ENCODE measurements at regions not wholly inside any gene's neighbourhood (a gene's known extent, or its start where the extent isn't known, plus 50 kb on each side); places are given as distances from the start of the nearest gene placed in this dataset.

DNA sequence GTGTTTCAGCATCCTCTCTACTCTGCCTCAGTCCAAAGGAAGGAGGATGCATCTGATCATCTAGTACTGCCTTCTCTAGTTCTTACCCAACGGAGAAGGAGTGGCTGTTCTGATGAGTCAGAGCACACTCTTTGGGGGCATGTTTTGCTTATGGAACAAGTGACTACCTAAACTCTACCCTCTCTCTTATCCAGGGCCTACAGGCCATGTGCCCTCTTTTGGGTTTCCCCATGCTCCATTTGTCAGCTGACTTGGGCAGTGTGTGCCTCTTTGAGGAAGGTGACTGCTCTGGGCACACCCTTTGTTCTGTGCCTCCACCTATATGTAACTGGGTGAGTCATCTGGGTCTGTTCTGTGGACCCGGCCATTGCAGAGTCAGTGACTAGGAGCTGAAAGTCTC lies 89.6 kb upstream of the BNC2 start:
- no peak for DNase-seq
- no peaks in the 10 kb centered on the region for H3K9me3 ChIP-seq
- no peaks in the 10 kb centered on the region for H3K27me3 ChIP-seq
- intact Hi-C loops (cut with DNase I): no loop called here
- H3K4me1 ChIP-seq: no peaks in the 10 kb centered on the region
- no peaks in the 10 kb centered on the region for H3K36me3 ChIP-seq
- no peak overlapping the region for H3K27ac ChIP-seq
- H3K4me3 ChIP-seq (replicated peaks in 1 of 3): no peak overlapping the region
- WGBS, 2 donors: 79 to 88% methylated on average over 2 of the region's 2 CpGs
- TF ChIP-seq, protein P1, sequence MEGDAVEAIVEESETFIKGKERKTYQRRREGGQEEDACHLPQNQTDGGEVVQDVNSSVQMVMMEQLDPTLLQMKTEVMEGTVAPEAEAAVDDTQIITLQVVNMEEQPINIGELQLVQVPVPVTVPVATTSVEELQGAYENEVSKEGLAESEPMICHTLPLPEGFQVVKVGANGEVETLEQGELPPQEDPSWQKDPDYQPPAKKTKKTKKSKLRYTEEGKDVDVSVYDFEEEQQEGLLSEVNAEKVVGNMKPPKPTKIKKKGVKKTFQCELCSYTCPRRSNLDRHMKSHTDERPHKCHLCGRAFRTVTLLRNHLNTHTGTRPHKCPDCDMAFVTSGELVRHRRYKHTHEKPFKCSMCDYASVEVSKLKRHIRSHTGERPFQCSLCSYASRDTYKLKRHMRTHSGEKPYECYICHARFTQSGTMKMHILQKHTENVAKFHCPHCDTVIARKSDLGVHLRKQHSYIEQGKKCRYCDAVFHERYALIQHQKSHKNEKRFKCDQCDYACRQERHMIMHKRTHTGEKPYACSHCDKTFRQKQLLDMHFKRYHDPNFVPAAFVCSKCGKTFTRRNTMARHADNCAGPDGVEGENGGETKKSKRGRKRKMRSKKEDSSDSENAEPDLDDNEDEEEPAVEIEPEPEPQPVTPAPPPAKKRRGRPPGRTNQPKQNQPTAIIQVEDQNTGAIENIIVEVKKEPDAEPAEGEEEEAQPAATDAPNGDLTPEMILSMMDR (IDR thresholded peaks at IDR 0.05): no peak
- TF ChIP-seq POLR2A (IDR thresholded peaks at IDR 0.05): no peak

DNA sequence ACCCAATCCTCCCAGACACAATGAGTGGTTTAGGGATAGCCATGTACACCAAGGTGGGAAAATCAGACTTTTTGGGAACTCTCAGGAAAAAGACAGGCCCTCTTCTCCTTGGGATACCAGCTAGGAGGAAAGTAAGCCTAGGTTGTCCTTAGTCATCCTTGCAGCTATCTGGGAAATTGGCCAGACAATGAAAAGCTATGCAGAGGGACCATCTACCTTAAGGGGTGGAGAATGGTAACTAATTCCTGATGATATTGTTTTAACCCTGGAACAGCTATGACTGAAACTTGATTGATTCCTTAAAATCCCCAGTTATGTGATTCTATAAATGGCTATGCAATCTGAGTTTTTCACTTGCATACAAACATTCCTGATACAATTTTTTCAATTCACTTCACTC lies 88.9 kb upstream of the BNC2 start:
- Histone ChIP-seq H3K4me3 (replicated peaks in 1 of 3) (no peak overlapping the region), H3K36me3 (no peaks in the 10 kb centered on the region), H3K9me3 (no peaks in the 10 kb centered on the region), H3K27ac (no peak overlapping the region), H3K27me3 (no peaks in the 10 kb centered on the region), H3K4me1 (no peaks in the 10 kb centered on the region)
- DNase-seq: no peak
- intact Hi-C loops (cut with DNase I): no loop called here
- TF ChIP-seq, protein P1 (IDR thresholded peaks at IDR 0.05): no peak
- TF ChIP-seq POLR2A (IDR thresholded peaks at IDR 0.05): no peak

DNA sequence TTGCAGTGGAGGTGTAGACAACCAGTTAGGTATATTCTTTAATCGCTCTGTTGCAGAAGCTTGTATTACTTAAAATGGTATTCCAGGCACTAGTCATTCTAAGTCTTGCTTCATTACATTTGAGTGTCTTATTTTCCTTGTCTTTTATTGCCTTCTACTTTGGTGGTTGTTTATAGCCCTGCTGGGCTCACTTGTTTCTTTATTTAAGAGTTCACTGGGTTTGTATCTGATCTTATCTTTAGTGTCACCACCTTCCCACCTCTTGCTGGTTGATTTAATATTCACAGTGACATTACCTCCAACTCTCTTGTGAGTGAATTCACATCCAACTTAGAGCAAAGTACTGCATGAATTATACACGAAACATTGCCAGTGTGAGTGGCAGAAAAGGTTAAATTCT lies 83.6 kb upstream of the BNC2 start:
- TF ChIP-seq POLR2A (IDR thresholded peaks at IDR 0.05): no peak
- TF ChIP-seq, protein P1 (IDR thresholded peaks at IDR 0.05): no peak
- H3K27ac ChIP-seq: no peak overlapping the region
- no peaks in the 10 kb centered on the region for H3K4me1 ChIP-seq
- H3K9me3 ChIP-seq: no peaks in the 10 kb centered on the region
- DNase-seq: no peak
- no peaks in the 10 kb centered on the region for H3K27me3 ChIP-seq
- intact Hi-C loops (cut with DNase I): no loop called here
- WGBS, 2 donors: 91 to 92% methylated on average over 2 of the region's 2 CpGs
- H3K4me3 ChIP-seq (replicated peaks in 1 of 3): no peak overlapping the region
- H3K36me3 ChIP-seq: no peaks in the 10 kb centered on the region

DNA sequence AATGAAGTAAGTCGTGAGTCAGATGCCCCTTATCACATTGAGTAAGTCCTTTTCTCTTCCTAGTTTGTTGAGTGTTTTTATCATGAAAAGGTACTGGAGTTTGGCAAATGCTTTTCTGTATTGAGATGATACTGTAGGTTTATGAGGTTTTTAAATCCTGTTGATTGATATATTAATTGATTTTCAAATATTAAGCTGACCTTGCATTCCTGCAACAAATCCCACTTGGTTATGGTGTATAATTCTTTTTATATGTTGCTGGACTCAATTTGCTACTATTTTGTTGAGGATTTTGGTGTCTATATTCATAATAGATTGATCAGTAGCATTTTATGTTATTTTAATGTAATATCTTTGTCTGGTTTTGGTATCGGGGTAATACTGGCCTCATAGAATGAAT lies 81.0 kb upstream of the BNC2 start:
- intact Hi-C loops (cut with DNase I): no loop called here

DNA sequence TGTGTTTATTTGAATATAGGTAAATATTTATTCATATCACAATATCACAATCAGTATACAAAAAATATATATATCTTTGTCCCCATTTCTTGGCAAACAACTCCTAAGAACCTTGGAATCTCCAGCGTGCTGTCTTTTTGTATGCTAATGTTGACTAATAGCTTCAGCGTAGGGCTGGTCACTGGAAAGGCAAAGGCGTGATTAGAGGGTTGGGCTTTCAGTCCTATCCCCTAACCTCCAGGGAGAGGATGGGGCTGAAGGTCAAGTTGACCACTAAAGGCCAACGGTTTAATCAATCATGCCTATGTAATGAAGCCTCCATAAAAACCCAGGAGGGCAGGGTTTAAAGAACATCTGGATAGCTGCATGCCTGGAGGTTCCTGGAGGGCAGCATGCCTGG lies 79.6 kb upstream of the BNC2 start:
- no peak for DNase-seq
- TF ChIP-seq POLR2A (IDR thresholded peaks at IDR 0.05): no peak
- TF ChIP-seq, protein P1 (IDR thresholded peaks at IDR 0.05): no peak
- H3K36me3 ChIP-seq: no peaks in the 10 kb centered on the region
- H3K4me3 ChIP-seq (replicated peaks in 1 of 3): no peak overlapping the region
- intact Hi-C loops (cut with DNase I): no loop called here
- H3K27ac ChIP-seq: no peak overlapping the region
- H3K9me3 ChIP-seq: no peaks in the 10 kb centered on the region
- 52% methylated on average over 4 of the region's 4 CpGs for WGBS, 2 donors
- H3K27me3 ChIP-seq: no peaks in the 10 kb centered on the region
- H3K4me1 ChIP-seq: no peaks in the 10 kb centered on the region

More for the DNA sequence above, 81.0 kb upstream of the BNC2 start:
- no peaks in the 10 kb centered on the region for H3K36me3 ChIP-seq
- no peak for TF ChIP-seq POLR2A (IDR thresholded peaks at IDR 0.05)
- TF ChIP-seq, protein P1 (IDR thresholded peaks at IDR 0.05): no peak
- no peaks in the 10 kb centered on the region for H3K9me3 ChIP-seq
- DNase-seq: no peak
- H3K4me1 ChIP-seq: no peaks in the 10 kb centered on the region
- WGBS, 2 donors: 90 to 94% methylated on average over 2 of the region's 2 CpGs
- H3K27me3 ChIP-seq: no peaks in the 10 kb centered on the region
- no peak overlapping the region for H3K27ac ChIP-seq
- no peak overlapping the region for H3K4me3 ChIP-seq (replicated peaks in 1 of 3)

Data from thyroid gland (tissue), 4 donors.